Panc1 (cell line): ENCODE measurements at regions not wholly inside any gene's neighbourhood (a gene's known extent, or its start where the extent isn't known, plus 50 kb on each side); places are given as distances from the start of the nearest gene placed in this dataset.
"Not testable (repeated sequence)": the region's sequence is repeated elsewhere in the genome, so short reads cannot be mapped to it uniquely, and the experiment has no call there.

Source experiments
- CTCF ChIP-seq: fragments of 450-650 bp; IDR thresholded peaks from 2 replicates; pipeline ENCODE4 v1.5.1; 2017; ENCODE audit warnings: mild to moderate bottlenecking
- POLR2AphosphoS5 ChIP-seq: IDR thresholded peaks from 2 replicates; pipeline ENCODE4 v1.6.1; 2012; ENCODE audit warnings: mild to moderate bottlenecking, low read depth, low read length, moderate library complexity
- REST ChIP-seq, 2 experiments: IDR thresholded peaks; 2 replicates each; pipeline ENCODE4 v1.6.1; 2011 to 2012; ENCODE audit warnings: low read depth in 2 of 2, control low read depth in 1 of 2, low read length in 1 of 2, mild to moderate bottlenecking in 1 of 2, moderate library complexity in 1 of 2; ENCODE audit not compliant: insufficient read depth in 1 of 2
- TCF7L2 ChIP-seq: IDR thresholded peaks from 2 replicates; pipeline ENCODE4 v1.6.1; 2011; ENCODE audit warnings: mild to moderate bottlenecking, low read depth, low read length, inconsistent platforms

- not testable (repeated sequence) for TF ChIP-seq CTCF; POLR2AphosphoS5; TCF7L2; REST (IDR thresholded peaks at IDR 0.05; ENCODE audit: insufficient read depth in 1 of 2, low read depth in 2 of 2, low read length in 1 of 2)
Observed at GRCh38 chr1:83488105-83488504, 510.8 kb downstream of the TTLL7 start.
